Gastroesophageal sphincter (tissue), 4 donors: ENCODE measurements at regions not wholly inside any gene's neighbourhood (a gene's known extent, or its start where the extent isn't known, plus 50 kb on each side); places are given as distances from the start of the nearest gene placed in this dataset.
A peak's percentile ranks its signal among the peaks of the same experiment; 100 is the strongest.

Source experiments
- ATAC-seq: fragments of 150-250 bp; one replicate; pipeline ENCODE4 v1.9.1; 2016; ENCODE audit warnings: mild to moderate bottlenecking, moderate library complexity
- H3K27ac ChIP-seq, 4 donors: fragments of 200-600 bp; sonication (generic) in 3 of 4; 1 replicate in 3 of 4; 2 replicates in 1 of 4; pipeline ENCODE4 v1.5.1; 2016 to 2019
- H3K27me3 ChIP-seq: fragments of 200-600 bp; sonication (generic); one replicate; pipeline ENCODE4 v1.5.1; 2019
- H3K36me3 ChIP-seq, 2 donors: fragments of 200-600 bp; sonication (generic); one replicate each; pipeline ENCODE4 v1.5.1; 2019; ENCODE audit warnings: control low read depth in 1 of 2
- H3K4me1 ChIP-seq, 3 donors: fragments of 200-600 bp; sonication (generic); 1 replicate in 2 of 3; 2 replicates in 1 of 3; pipeline ENCODE4 v1.5.1; 2016 to 2019; ENCODE audit warnings: control low read depth in 2 of 3
- H3K4me3 ChIP-seq, 2 donors: fragments of 200-600 bp; sonication (generic); one replicate each; pipeline ENCODE4 v1.5.1; 2019; ENCODE audit warnings: mild to moderate bottlenecking in 1 of 2, moderate library complexity in 1 of 2
- H3K9me3 ChIP-seq, 3 donors: fragments of 200-600 bp; sonication (generic); one replicate each; pipeline ENCODE4 v1.5.1; 2017 to 2019; ENCODE audit warnings: control low read depth in 2 of 3
- EP300 ChIP-seq: sonication (generic); formaldehyde crosslinking; IDR thresholded peaks from one replicate; pipeline ENCODE4 v1.6.1; 2017; ENCODE audit warnings: antibody characterized with exemption, mild to moderate bottlenecking
- POLR2A ChIP-seq, 2 donors: fragments of 450-650 bp; IDR thresholded peaks; one replicate each; pipeline ENCODE4 v1.6.1; 2017; ENCODE audit warnings: antibody characterized with exemption in 2 of 2, mild to moderate bottlenecking in 2 of 2, moderate library complexity in 1 of 2
- POLR2AphosphoS5 ChIP-seq: sonication (generic); formaldehyde crosslinking; IDR thresholded peaks from one replicate; pipeline ENCODE4 v1.6.1; 2017; ENCODE audit warnings: antibody characterized with exemption
- WGBS, 2 donors: methylation state at CpG; one replicate each; pipeline ENCODE4 v1.1.5; 2018; ENCODE audit warnings: low coverage in 1 of 2; 5-methylcytosine and 5-hydroxymethylcytosine counted together
- TF ChIP-seq, protein P1 (sequence below), 4 experiments: fragments of 200-600 bp in 2 of 4; fragments of 450-650 bp in 2 of 4; sonication (generic) in 1 of 4; IDR thresholded peaks; one replicate each; pipeline ENCODE4 v1.5.1; 2017 to 2019; ENCODE audit warnings: antibody characterized with exemption in 4 of 4, mild to moderate bottlenecking in 2 of 4, moderate library complexity in 2 of 4

DNA sequence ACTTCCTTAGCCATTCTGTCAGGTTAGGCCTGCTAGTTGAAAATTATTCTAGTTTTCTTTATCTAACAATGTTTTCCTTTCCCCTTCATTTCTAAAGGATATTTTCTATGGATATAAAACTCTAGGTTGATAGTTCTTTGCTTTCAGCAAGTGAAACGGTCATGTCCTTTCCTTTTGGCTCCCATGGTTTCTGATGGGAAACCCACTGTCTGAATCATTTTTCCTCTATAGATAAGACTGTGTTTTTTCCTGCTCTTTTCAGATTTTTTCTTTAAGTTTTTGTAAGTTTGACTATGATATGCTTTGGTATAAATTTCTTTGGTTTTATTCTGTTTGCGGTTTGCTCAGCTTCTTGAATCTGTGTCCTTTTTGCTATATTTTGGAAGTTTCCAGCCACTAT is 800.9 kb downstream of the USP25 start:
- no peak overlapping the region for H3K27ac ChIP-seq
- no peak for TF ChIP-seq POLR2AphosphoS5
- no peak for TF ChIP-seq POLR2A (IDR thresholded peaks at IDR 0.05)
- TF ChIP-seq EP300 = no peak
- TF ChIP-seq, protein P1, sequence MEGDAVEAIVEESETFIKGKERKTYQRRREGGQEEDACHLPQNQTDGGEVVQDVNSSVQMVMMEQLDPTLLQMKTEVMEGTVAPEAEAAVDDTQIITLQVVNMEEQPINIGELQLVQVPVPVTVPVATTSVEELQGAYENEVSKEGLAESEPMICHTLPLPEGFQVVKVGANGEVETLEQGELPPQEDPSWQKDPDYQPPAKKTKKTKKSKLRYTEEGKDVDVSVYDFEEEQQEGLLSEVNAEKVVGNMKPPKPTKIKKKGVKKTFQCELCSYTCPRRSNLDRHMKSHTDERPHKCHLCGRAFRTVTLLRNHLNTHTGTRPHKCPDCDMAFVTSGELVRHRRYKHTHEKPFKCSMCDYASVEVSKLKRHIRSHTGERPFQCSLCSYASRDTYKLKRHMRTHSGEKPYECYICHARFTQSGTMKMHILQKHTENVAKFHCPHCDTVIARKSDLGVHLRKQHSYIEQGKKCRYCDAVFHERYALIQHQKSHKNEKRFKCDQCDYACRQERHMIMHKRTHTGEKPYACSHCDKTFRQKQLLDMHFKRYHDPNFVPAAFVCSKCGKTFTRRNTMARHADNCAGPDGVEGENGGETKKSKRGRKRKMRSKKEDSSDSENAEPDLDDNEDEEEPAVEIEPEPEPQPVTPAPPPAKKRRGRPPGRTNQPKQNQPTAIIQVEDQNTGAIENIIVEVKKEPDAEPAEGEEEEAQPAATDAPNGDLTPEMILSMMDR (IDR thresholded peaks at IDR 0.05) = no peak
- 90 to 91% methylated on average over 2 of the region's 2 CpGs for WGBS, 2 donors

GRCh38 chr21:16532840-16533239 is 803.1 kb downstream of the USP25 start:
- 60 to 76% methylated on average over 4 of the region's 4 CpGs for WGBS, 2 donors
- TF ChIP-seq POLR2AphosphoS5 (peak; percentile 22), POLR2A (IDR thresholded peaks at IDR 0.05) (no peak)
- H3K27ac ChIP-seq = peak overlapping the region in 3 of 4 donors; percentile 73 to 80 (median 77)
- ATAC-seq = peak; percentile 20
- no peak overlapping the region for H3K4me3 ChIP-seq
- peaks cover 0 to 23% (median 0%) of the 10 kb centered on the region in 3 donors for H3K4me1 ChIP-seq
- H3K9me3 ChIP-seq = no peaks in the 10 kb centered on the region
- H3K36me3 ChIP-seq = no peaks in the 10 kb centered on the region
- H3K27me3 ChIP-seq = no peaks in the 10 kb centered on the region

More for the DNA sequence above, 800.9 kb downstream of the USP25 start:
- Histone ChIP-seq H3K27me3 (no peaks in the 10 kb centered on the region), H3K9me3 (no peaks in the 10 kb centered on the region), H3K4me1 (peaks cover 0 to 23% (median 0%) of the 10 kb centered on the region in 3 donors), H3K36me3 (no peaks in the 10 kb centered on the region), H3K4me3 (no peak overlapping the region)
- no peak for ATAC-seq

DNA sequence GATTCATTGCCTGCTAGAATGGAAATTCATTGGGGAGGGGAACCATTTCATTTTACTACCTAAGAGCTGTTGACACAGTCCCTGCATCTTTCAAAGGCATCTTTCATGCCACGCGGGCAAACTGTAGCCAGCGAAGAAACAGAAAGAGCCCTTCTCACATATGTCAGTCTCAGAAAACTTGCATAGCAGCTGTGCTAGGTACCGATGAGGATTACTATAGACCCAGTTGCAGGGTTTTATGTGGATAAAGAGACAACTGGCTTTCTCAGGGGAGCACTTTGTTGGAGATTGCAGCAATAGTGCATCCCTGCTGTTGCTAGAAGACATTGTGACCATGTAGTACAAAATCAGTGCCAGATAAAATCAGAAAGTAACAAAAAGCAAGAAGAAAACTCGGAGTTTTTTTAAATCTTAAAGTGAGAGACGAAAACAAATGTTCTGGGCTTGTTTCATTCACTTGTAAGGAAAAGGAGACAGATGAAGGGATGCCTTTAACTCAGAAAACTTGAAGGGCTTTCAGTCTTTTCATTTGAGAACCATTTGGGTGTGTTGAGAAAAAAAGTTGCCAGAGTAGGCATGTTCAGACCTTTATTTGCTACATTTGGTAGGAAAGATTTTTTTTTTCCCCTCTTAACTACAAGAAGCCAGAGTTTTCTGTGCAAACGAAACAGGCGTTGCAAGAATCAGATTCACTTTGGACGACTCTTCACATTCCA is 804.1 kb downstream of the USP25 start:
- WGBS, 2 donors = 33 to 47% methylated on average over 2 to 9 of the region's 9 CpGs
- peak overlapping the region; percentile 21 to 80 (median 75) for H3K27ac ChIP-seq
- no peak for ATAC-seq

DNA sequence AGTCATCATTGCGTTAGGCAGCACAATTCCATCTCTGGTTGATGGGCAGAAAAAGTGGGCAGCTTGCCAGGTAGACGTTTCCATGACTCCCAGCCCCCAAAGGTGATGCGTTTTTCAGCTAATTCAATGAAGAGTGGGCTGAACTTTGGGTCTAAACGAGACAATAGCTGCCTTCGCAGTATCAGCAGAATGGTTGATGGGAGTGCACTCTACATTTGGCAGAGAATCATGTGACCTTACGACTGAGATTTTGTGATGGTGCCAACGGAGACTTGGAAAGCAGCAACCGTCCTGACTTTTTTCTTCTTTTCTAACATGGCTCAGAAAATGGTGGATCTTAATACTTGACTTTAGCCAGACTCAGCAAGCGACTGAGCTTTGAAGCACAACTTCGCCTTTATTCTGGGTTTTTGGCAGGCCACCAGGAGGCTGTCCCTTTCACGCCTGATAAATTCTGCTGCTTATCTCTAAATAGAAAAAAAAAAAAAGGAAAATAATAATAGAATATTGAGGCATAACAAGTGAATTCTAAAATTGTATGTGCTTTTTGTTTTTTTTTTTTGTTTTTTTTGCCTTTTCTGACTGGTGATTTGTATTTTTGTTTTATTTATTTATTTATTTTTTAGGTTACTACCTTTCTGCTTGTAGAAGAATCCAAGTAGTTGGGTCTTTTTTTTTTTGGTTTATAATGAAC is 804.8 kb downstream of the USP25 start:
- Histone ChIP-seq H3K36me3 (no peaks in the 10 kb centered on the region), H3K4me3 (peak overlapping the region; percentile 44 to 57), H3K27me3 (no peaks in the 10 kb centered on the region), H3K27ac (peak overlapping the region; percentile 8 to 80 (median 75)), H3K9me3 (no peaks in the 10 kb centered on the region), H3K4me1 (peaks cover 0 to 23% (median 0%) of the 10 kb centered on the region in 3 donors)
- peak; percentile 75 for ATAC-seq
- TF ChIP-seq EP300 (no peak), POLR2AphosphoS5 (peak; percentile 73), POLR2A (IDR thresholded peaks at IDR 0.05) (no peak)
- TF ChIP-seq, protein P1 (IDR thresholded peaks at IDR 0.05) = no peak
- WGBS, 2 donors = 21 to 38% methylated on average over 7 to 10 of the region's 11 CpGs

More for the DNA sequence above, 804.1 kb downstream of the USP25 start:
- Histone ChIP-seq H3K4me1 (peaks cover 0 to 23% (median 0%) of the 10 kb centered on the region in 3 donors), H3K4me3 (peak overlapping the region; percentile 44 to 57), H3K36me3 (no peaks in the 10 kb centered on the region), H3K9me3 (no peaks in the 10 kb centered on the region), H3K27me3 (no peaks in the 10 kb centered on the region)
- no peak for TF ChIP-seq EP300

DNA sequence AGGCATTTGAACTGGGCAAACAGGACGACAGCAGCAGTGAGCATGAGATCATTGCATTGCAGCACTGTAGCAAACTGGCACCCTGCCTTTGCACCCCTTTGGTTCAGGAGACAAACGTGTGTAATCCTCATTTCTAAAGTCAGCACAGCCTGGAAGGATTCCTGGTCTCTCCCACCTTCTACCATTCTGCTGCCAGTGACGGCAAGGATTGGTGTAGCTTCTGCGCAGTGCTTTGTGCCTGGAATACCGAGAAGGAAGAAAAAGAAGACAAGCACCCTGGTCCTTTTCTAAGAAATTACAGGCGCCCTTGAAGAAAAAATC is 805.3 kb downstream of the USP25 start:
- H3K9me3 ChIP-seq = no peaks in the 10 kb centered on the region
- peak overlapping the region; percentile 8 to 80 (median 72) for H3K27ac ChIP-seq
- H3K4me3 ChIP-seq = peak overlapping the region; percentile 44 to 57
- no peaks in the 10 kb centered on the region for H3K27me3 ChIP-seq
- peaks cover 0 to 23% (median 0%) of the 10 kb centered on the region in 3 donors for H3K4me1 ChIP-seq
- TF ChIP-seq POLR2AphosphoS5 (peak; percentile 68), POLR2A (IDR thresholded peaks at IDR 0.05) (peak in 1 of 2 donors; percentile 14)
- TF ChIP-seq, protein P1 (IDR thresholded peaks at IDR 0.05) = no peak
- H3K36me3 ChIP-seq = no peaks in the 10 kb centered on the region
- 28% methylated on average over 2 of the region's 6 CpGs; no CpG with 5 or more reads in 1 of the 2 donors for WGBS, 2 donors
- ATAC-seq = peak; percentile 83
